Stomach (tissue), 8 donors: ENCODE measurements at regions not wholly inside any gene's neighbourhood (a gene's known extent, or its start where the extent isn't known, plus 50 kb on each side); places are given as distances from the start of the nearest gene placed in this dataset.
"Not testable (repeated sequence)": the region's sequence is repeated elsewhere in the genome, so short reads cannot be mapped to it uniquely, and the experiment has no call there.

ENCODE experiments used
- DNase-seq, 2 donors: peaks; one replicate each; pipeline versions ENCODE4 v3.0.0 to v3.0.0-alpha.2; 2013 to 2019
- H3K27ac ChIP-seq, 5 donors: fragments of 200-600 bp in 4 of 5; sonication (generic) in 4 of 5; one replicate each; pipeline ENCODE4 v1.5.1; 2013 to 2019; ENCODE audit warnings: mild to moderate bottlenecking in 1 of 5, moderate library complexity in 1 of 5
- H3K27me3 ChIP-seq, 3 donors: fragments of 200-600 bp; sonication (generic); one replicate each; pipeline ENCODE4 v1.5.1; 2017 to 2019; ENCODE audit warnings: mixed run types in 1 of 3
- H3K36me3 ChIP-seq, 4 donors: fragments of 200-600 bp; sonication (generic); 1 replicate in 3 of 4; 2 replicates in 1 of 4; pipeline ENCODE4 v1.5.1; 2016 to 2019
- H3K4me1 ChIP-seq, 4 donors: fragments of 200-600 bp; sonication (generic); one replicate each; pipeline ENCODE4 v1.5.1; 2016 to 2019
- H3K4me3 ChIP-seq, 4 donors: fragments of 200-600 bp; sonication (generic) in 3 of 4; one replicate each; pipeline ENCODE4 v1.5.1; 2016 to 2019; ENCODE audit warnings: mild to moderate bottlenecking in 1 of 4
- H3K9me3 ChIP-seq, 4 donors: fragments of 200-600 bp; sonication (generic); one replicate each; pipeline ENCODE4 v1.5.1; 2016 to 2019
- EP300 ChIP-seq: sonication (generic); formaldehyde crosslinking; IDR thresholded peaks from one replicate; pipeline ENCODE4 v1.6.1; 2017; ENCODE audit warnings: antibody characterized with exemption
- POLR2A ChIP-seq, 4 donors: fragments of 450-650 bp; IDR thresholded peaks; one replicate each; pipeline ENCODE4 v1.6.1; 2016; ENCODE audit warnings: antibody characterized with exemption in 4 of 4, control low read depth in 2 of 4, mild to moderate bottlenecking in 1 of 4, moderate library complexity in 1 of 4
- POLR2AphosphoS5 ChIP-seq, 3 donors: sonication (generic); formaldehyde crosslinking; IDR thresholded peaks; one replicate each; pipeline ENCODE4 v1.6.1; 2016; ENCODE audit warnings: antibody characterized with exemption in 3 of 3
- WGBS, 5 donors: extraction: QIAGEN DNeasy Blood & Tissue Kit in 3 of 5; methylation state at CpG; one replicate each; pipeline versions ENCODE4 v1.1.5 to v1.1.7; 2013 to 2018; 5-methylcytosine and 5-hydroxymethylcytosine counted together
- intact Hi-C: fragments of 100-400 bp; cut with DNase I; formaldehyde crosslinking; loops from one replicate; pipeline ENCODE4 v1.15.1; 2023; ENCODE audit warnings: low total_unique reads
- TF ChIP-seq, protein P1 (sequence below), 7 experiments: fragments of 450-650 bp in 4 of 7; fragments of 200-600 bp in 3 of 7; sonication (generic) in 3 of 7; IDR thresholded peaks; one replicate each; pipeline ENCODE4 v1.5.1; 2016 to 2019; ENCODE audit warnings: antibody characterized with exemption in 7 of 7, control low read depth in 2 of 7, mild to moderate bottlenecking in 1 of 7
- donor health status: healthy with polysubstance abuse.
- donor health status: Bipolar disorder and iron deficiency.
- donor health status: healthy.

DNA sequence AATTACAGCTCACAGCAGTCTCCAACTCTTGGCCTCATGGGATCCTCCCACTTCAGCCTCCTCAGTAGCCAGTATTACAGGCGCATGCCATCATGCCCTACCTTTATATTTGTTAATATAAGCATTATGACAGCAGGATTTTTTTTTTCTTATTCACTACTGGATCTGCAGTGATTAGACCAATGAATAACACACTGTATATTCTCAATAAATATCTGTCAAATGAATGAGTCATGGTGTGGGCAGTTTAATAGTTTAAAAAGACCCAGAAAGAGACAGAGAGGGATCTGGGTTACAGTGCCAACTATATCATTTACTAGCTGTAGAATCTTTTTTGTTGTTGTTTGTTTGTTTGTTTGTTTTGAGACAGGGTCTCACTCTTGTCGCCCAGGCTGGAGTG, 62.4 kb upstream of the LTBP1 start:
- Histone ChIP-seq H3K9me3 (peaks cover 0 to 11% (median 5%) of the 10 kb centered on the region in 4 donors), H3K27ac (no peak overlapping the region), H3K36me3 (no peaks in the 10 kb centered on the region), H3K4me1 (no peaks in the 10 kb centered on the region), H3K27me3 (no peaks in the 10 kb centered on the region), H3K4me3 (no peak overlapping the region)
- TF ChIP-seq, protein P1, sequence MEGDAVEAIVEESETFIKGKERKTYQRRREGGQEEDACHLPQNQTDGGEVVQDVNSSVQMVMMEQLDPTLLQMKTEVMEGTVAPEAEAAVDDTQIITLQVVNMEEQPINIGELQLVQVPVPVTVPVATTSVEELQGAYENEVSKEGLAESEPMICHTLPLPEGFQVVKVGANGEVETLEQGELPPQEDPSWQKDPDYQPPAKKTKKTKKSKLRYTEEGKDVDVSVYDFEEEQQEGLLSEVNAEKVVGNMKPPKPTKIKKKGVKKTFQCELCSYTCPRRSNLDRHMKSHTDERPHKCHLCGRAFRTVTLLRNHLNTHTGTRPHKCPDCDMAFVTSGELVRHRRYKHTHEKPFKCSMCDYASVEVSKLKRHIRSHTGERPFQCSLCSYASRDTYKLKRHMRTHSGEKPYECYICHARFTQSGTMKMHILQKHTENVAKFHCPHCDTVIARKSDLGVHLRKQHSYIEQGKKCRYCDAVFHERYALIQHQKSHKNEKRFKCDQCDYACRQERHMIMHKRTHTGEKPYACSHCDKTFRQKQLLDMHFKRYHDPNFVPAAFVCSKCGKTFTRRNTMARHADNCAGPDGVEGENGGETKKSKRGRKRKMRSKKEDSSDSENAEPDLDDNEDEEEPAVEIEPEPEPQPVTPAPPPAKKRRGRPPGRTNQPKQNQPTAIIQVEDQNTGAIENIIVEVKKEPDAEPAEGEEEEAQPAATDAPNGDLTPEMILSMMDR (IDR thresholded peaks at IDR 0.05), result no peak
- no peak for TF ChIP-seq POLR2A (IDR thresholded peaks at IDR 0.05)
- no peak for TF ChIP-seq POLR2AphosphoS5 (IDR thresholded peaks at IDR 0.05)
- no peak for TF ChIP-seq EP300
- intact Hi-C loops, result no loop called here
- 92 to 98% (median 93%) methylated on average over 2 of the region's 2 CpGs for WGBS, 5 donors
- DNase-seq, result no peak

DNA sequence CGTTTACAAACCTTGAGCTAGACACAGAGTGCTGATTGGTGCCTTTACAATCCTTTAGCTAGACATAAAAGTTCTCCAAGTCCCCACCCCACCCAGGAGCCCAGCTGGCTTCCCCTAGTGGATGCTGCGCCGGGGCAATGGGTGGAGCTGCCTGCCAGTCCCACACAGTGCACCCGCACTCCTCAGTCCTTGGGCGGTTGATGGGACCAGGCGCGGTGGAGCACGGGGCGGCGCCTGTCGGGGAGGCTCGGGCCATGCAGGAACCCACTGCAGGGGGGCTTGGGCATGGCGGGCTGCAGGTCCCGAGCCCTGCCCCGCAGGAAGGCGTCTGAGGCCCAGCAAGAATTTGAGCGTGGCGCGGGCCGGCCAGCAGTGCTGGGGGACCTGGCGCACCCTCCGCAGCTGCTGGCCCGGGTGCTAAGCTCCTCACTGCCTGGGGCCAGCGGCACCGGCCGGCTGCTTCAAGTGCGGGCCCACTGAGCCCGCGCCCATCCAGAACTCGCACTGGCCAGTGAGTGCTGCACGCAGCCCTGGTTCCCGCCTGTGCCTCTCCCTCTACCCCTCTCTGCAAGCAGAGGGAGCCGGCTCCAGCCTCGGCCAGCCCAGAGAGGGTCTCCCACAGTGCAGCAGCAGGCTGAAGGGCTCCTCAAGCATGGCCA, 60.2 kb upstream of the LTBP1 start:
- WGBS, 5 donors, result 93 to 100% (median 97%) methylated on average over 5 to 34 of the region's 34 CpGs

DNA sequence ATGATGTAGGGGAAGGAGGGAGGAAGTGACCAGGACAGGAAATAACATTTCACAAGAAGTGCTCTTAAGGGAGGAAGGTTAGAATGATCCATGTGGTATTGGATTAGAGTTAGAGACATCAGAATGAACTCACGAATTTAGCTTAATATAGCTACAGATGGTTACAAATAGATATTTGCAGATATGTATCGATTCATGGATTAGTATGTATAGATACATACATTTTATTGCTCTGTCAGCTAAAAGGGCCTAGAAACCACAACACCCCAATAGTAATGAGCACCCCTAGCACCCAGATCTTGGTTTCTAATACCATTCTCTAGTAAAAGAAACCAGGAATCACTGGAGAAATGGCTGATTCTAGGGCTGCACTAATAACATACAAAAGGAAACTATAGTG, 59.6 kb upstream of the LTBP1 start:
- H3K27me3 ChIP-seq, result no peaks in the 10 kb centered on the region
- 90 to 98% (median 96%) methylated on average over 2 of the region's 2 CpGs for WGBS, 5 donors
- no peak for DNase-seq

More for the DNA sequence above, 60.2 kb upstream of the LTBP1 start:
- H3K4me1 ChIP-seq, intact Hi-C loops, H3K27ac ChIP-seq, DNase-seq, H3K27me3 ChIP-seq, H3K36me3 ChIP-seq, H3K4me3 ChIP-seq: not testable (repeated sequence)
- H3K9me3 ChIP-seq, result peaks cover 0 to 11% (median 5%) of the 10 kb centered on the region in 4 donors

DNA sequence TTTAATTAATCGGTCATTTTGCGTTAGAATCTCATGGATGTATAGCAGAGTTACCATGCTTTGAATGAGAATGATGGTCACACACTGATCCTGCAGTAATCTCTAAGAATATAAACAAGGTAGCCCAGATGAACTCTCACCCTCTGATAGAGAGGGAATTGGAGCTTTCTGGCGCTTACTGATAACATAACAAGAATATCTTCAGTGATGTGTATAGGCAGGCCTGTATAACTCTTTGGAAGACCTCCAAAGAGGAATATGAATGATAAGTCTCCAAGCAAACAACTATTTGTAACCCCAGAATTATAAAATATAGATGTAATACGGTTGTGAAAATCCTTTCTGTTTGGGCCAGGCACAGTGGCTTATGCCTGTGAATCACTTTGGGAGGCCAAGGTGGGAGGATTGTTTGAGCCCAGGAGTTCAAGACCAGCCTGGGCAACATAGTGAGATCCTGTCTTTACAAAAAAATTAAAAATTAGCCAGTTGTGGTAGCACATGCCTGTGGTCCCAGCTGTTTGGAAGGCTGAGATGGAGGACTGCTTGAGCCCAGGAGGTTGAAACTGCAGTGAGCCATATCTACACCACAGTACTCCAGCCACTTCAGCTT, 52.5 kb upstream of the LTBP1 start:
- WGBS, 5 donors, result 72 to 84% (median 76%) methylated on average over 4 of the region's 4 CpGs
- H3K27ac ChIP-seq, result no peak overlapping the region
- TF ChIP-seq POLR2A (IDR thresholded peaks at IDR 0.05), result no peak
- no peak for TF ChIP-seq EP300
- no peak for TF ChIP-seq POLR2AphosphoS5 (IDR thresholded peaks at IDR 0.05)
- TF ChIP-seq, protein P1 (IDR thresholded peaks at IDR 0.05), result no peak

More for the DNA sequence above, 59.6 kb upstream of the LTBP1 start:
- TF ChIP-seq EP300 (no peak), POLR2AphosphoS5 (IDR thresholded peaks at IDR 0.05) (no peak), POLR2A (IDR thresholded peaks at IDR 0.05) (no peak)
- TF ChIP-seq, protein P1 (IDR thresholded peaks at IDR 0.05), result no peak
- no peak overlapping the region for H3K4me3 ChIP-seq
- H3K36me3 ChIP-seq, result no peaks in the 10 kb centered on the region
- intact Hi-C loops, result no loop called here
- H3K27ac ChIP-seq, result no peak overlapping the region
- H3K9me3 ChIP-seq, result peaks cover 0 to 11% (median 5%) of the 10 kb centered on the region in 4 donors
- H3K4me1 ChIP-seq, result no peaks in the 10 kb centered on the region

DNA sequence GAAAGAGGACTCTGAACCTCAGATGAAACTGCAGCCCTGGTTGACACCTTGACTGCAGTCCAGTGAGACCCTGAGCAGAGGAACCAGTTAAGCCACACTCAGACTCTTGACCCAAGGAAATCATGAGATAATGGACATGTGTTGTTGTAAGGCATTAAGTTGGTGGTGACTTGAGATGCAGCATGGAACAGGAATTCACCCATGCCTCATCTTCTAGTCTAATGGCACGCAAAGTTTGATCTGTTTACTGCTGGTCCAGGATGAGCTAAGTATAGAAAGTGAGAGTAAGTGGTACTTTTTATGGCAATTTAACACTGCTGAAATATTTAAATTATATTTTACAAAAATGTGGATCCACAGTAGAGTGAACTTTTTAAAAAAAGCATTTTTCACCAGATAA, 51.3 kb upstream of the LTBP1 start:
- DNase-seq, result no peak
- H3K9me3 ChIP-seq, result peaks cover 0 to 12% (median 2%) of the 10 kb centered on the region in 4 donors
- H3K27me3 ChIP-seq, result no peaks in the 10 kb centered on the region
- no peaks in the 10 kb centered on the region for H3K36me3 ChIP-seq
- H3K27ac ChIP-seq, result no peak overlapping the region
- no peak overlapping the region for H3K4me3 ChIP-seq
- intact Hi-C loops, result no loop called here
- 24 to 100% (median 100%) methylated on average over 1 of the region's 1 CpG for WGBS, 5 donors
- TF ChIP-seq, protein P1 (IDR thresholded peaks at IDR 0.05), result no peak
- TF ChIP-seq POLR2AphosphoS5 (IDR thresholded peaks at IDR 0.05), result no peak
- no peaks in the 10 kb centered on the region for H3K4me1 ChIP-seq

More for the DNA sequence above, 52.5 kb upstream of the LTBP1 start:
- no peak for DNase-seq
- no peaks in the 10 kb centered on the region for H3K4me1 ChIP-seq
- no peaks in the 10 kb centered on the region for H3K36me3 ChIP-seq
- H3K27me3 ChIP-seq, result no peaks in the 10 kb centered on the region
- H3K9me3 ChIP-seq, result peaks cover 0 to 12% (median 2%) of the 10 kb centered on the region in 4 donors
- intact Hi-C loops, result no loop called here
- H3K4me3 ChIP-seq, result no peak overlapping the region
